CD4-positive, alpha-beta memory T cell (primary cell): ENCODE measurements at regions not wholly inside any gene's neighbourhood (a gene's known extent, or its start where the extent isn't known, plus 50 kb on each side); places are given as distances from the start of the nearest gene placed in this dataset.

Experiments
- CTCF ChIA-PET: fragments of 350-600 bp; sonication (Branson Sonifier 250); formaldehyde crosslinking; loops from one replicate; lab custom pipeline; 2021; ENCODE audit warnings: inconsistent platforms; ENCODE audit not compliant: partially characterized antibody; lab: Charles Lee
- POLR2A ChIA-PET: fragments of 350-600 bp; sonication (Branson Sonifier 250); formaldehyde crosslinking; loops from one replicate; lab custom pipeline; 2021; ENCODE audit not compliant: partially characterized antibody; lab: Charles Lee
- DNase-seq, 5 donors: peaks; one replicate each; pipeline versions ENCODE4 v3.0.0 to v3.0.0-alpha.2; 2020 to 2022; ENCODE audit warnings: mixed read lengths in 1 of 5
- H3K27ac ChIP-seq: one replicate; pipeline ENCODE4 v1.7.0; 2013; ENCODE audit warnings: low read depth, low read length
- H3K27me3 ChIP-seq: 2 replicates; pipeline ENCODE4 v1.7.0; 2013; ENCODE audit warnings: mild to moderate bottlenecking, low read length, moderate library complexity; ENCODE audit not compliant: insufficient read depth
- H3K36me3 ChIP-seq: 2 replicates; pipeline ENCODE4 v1.7.0; 2013; ENCODE audit warnings: mild to moderate bottlenecking, low read length, moderate library complexity; ENCODE audit not compliant: insufficient read depth
- H3K4me1 ChIP-seq: 2 replicates; pipeline ENCODE4 v1.7.0; 2013; ENCODE audit warnings: mild to moderate bottlenecking, low read length, moderate library complexity; ENCODE audit not compliant: insufficient read depth
- H3K4me3 ChIP-seq, 2 donors: one replicate each; pipeline ENCODE4 v1.7.0; 2013; ENCODE audit warnings: low read length in 2 of 2, mild to moderate bottlenecking in 1 of 2
- H3K9me3 ChIP-seq, 2 donors: one replicate each; pipeline ENCODE4 v1.7.0; 2013; ENCODE audit warnings: low read length in 2 of 2, control low read depth in 1 of 2; ENCODE audit not compliant: control insufficient read depth in 1 of 2
- H3K27ac Mint-ChIP-seq, 7 donors: one replicate each; pipeline ENCODE4 v1.8.0; 2020 to 2021; ENCODE audit warnings: mixed read lengths in 7 of 7, mild to moderate bottlenecking in 6 of 7, inconsistent platforms in 3 of 7, moderate library complexity in 3 of 7
- H3K27me3 Mint-ChIP-seq, 2 donors: one replicate each; pipeline ENCODE4 v1.8.0; 2020 to 2021; ENCODE audit warnings: mixed read lengths in 2 of 2
- H3K36me3 Mint-ChIP-seq, 2 donors: one replicate each; pipeline ENCODE4 v1.8.0; 2020 to 2021; ENCODE audit warnings: mixed read lengths in 2 of 2, inconsistent platforms in 1 of 2, mild to moderate bottlenecking in 1 of 2
- H3K4me1 Mint-ChIP-seq, 4 donors: one replicate each; pipeline ENCODE4 v1.8.0; 2020 to 2021; ENCODE audit warnings: mixed read lengths in 4 of 4, mild to moderate bottlenecking in 1 of 4
- H3K4me3 Mint-ChIP-seq, 8 donors: one replicate each; pipeline ENCODE4 v1.8.0; 2020 to 2021; ENCODE audit warnings: mixed read lengths in 8 of 8, mild to moderate bottlenecking in 7 of 8, moderate library complexity in 6 of 8, inconsistent platforms in 3 of 8
- H3K9me3 Mint-ChIP-seq, 8 donors: one replicate each; pipeline ENCODE4 v1.8.0; 2020 to 2021; ENCODE audit warnings: mixed read lengths in 8 of 8, mild to moderate bottlenecking in 5 of 8, inconsistent platforms in 3 of 8, moderate library complexity in 1 of 8
- intact Hi-C: fragments of 100-400 bp; cut with micrococcal nuclease; formaldehyde crosslinking; loops from one replicate; pipeline ENCODE4 v1.15.1; 2023

GRCh38 chr9:99690573-99690972 lies 131.1 kb upstream of the NR4A3 start:
- peaks cover 6 to 12% of the 10 kb centered on the region in 2 donors for H3K27me3 Mint-ChIP-seq
- H3K4me1 ChIP-seq: no peaks in the 10 kb centered on the region
- ChIA-PET POLR2A (no interaction called here), CTCF (no interaction called here)
- no peaks in the 10 kb centered on the region for H3K9me3 Mint-ChIP-seq
- H3K27ac ChIP-seq: no peak overlapping the region
- no peak overlapping the region for H3K4me3 ChIP-seq
- no peaks in the 10 kb centered on the region for H3K27me3 ChIP-seq
- H3K4me1 Mint-ChIP-seq: no peaks in the 10 kb centered on the region
- no peak overlapping the region for H3K4me3 Mint-ChIP-seq
- H3K27ac Mint-ChIP-seq: no peak overlapping the region
- intact Hi-C loops: no loop called here
- no peaks in the 10 kb centered on the region for H3K36me3 Mint-ChIP-seq
- H3K36me3 ChIP-seq: no peaks in the 10 kb centered on the region
- DNase-seq: no peak
- no peaks in the 10 kb centered on the region for H3K9me3 ChIP-seq

- no peak overlapping the region for H3K4me3 ChIP-seq
- H3K27me3 ChIP-seq: no peaks in the 10 kb centered on the region
- H3K4me3 Mint-ChIP-seq: no peak overlapping the region
- intact Hi-C loops: no loop called here
- ChIA-PET CTCF (no interaction called here), POLR2A (no interaction called here)
- H3K27ac ChIP-seq: no peak overlapping the region
- no peaks in the 10 kb centered on the region for H3K36me3 ChIP-seq
- no peaks in the 10 kb centered on the region for H3K4me1 ChIP-seq
- H3K27me3 Mint-ChIP-seq: peaks cover 4 to 6% of the 10 kb centered on the region in 2 donors
- no peak for DNase-seq
- H3K9me3 ChIP-seq: no peaks in the 10 kb centered on the region
- no peaks in the 10 kb centered on the region for H3K36me3 Mint-ChIP-seq
- H3K27ac Mint-ChIP-seq: no peak overlapping the region
- no peaks in the 10 kb centered on the region for H3K4me1 Mint-ChIP-seq
- H3K9me3 Mint-ChIP-seq: peaks cover 0 to 3% (median 0%) of the 10 kb centered on the region in 8 donors
Observed at GRCh38 chr9:99693888-99694287, 127.8 kb upstream of the NR4A3 start.

- intact Hi-C loops: no loop called here
- Histone ChIP-seq H3K4me1 (no peaks in the 10 kb centered on the region), H3K27me3 (no peaks in the 10 kb centered on the region), H3K36me3 (no peaks in the 10 kb centered on the region), H3K27ac (no peak overlapping the region), H3K9me3 (no peaks in the 10 kb centered on the region), H3K4me3 (no peak overlapping the region)
- Mint-ChIP-seq H3K27ac (no peak overlapping the region), H3K27me3 (peaks cover 4 to 6% of the 10 kb centered on the region in 2 donors), H3K4me3 (no peak overlapping the region), H3K9me3 (peaks cover 0 to 3% (median 0%) of the 10 kb centered on the region in 8 donors), H3K4me1 (no peaks in the 10 kb centered on the region), H3K36me3 (no peaks in the 10 kb centered on the region)
- no peak for DNase-seq
- CTCF ChIA-PET: no interaction called here
- POLR2A ChIA-PET: no interaction called here
Observed at GRCh38 chr9:99694393-99694792, 127.3 kb upstream of the NR4A3 start.

GRCh38 chr9:99699396-99699795 lies 122.3 kb upstream of the NR4A3 start:
- Histone ChIP-seq H3K27ac (no peak overlapping the region), H3K9me3 (no peaks in the 10 kb centered on the region), H3K4me3 (no peak overlapping the region), H3K4me1 (no peaks in the 10 kb centered on the region), H3K36me3 (no peaks in the 10 kb centered on the region), H3K27me3 (no peaks in the 10 kb centered on the region)
- Mint-ChIP-seq H3K27ac (no peak overlapping the region), H3K27me3 (peaks cover 0 to 4% of the 10 kb centered on the region in 2 donors), H3K4me1 (no peaks in the 10 kb centered on the region), H3K9me3 (peaks cover 0 to 3% (median 0%) of the 10 kb centered on the region in 8 donors), H3K4me3 (no peak overlapping the region), H3K36me3 (no peaks in the 10 kb centered on the region)
- DNase-seq: no peak
- intact Hi-C loops: no loop called here
- POLR2A ChIA-PET: no interaction called here
- CTCF ChIA-PET: no interaction called here

GRCh38 chr9:99712214-99712613 lies 109.5 kb upstream of the NR4A3 start:
- Mint-ChIP-seq H3K9me3 (no peaks in the 10 kb centered on the region), H3K27ac (no peak overlapping the region), H3K4me3 (no peak overlapping the region), H3K36me3 (peaks cover 0 to 3% of the 10 kb centered on the region in 2 donors), H3K27me3 (peaks cover 2% of the 10 kb centered on the region in 2 donors), H3K4me1 (no peaks in the 10 kb centered on the region)
- no peak for DNase-seq
- no peak overlapping the region for H3K4me3 ChIP-seq
- H3K27me3 ChIP-seq: no peaks in the 10 kb centered on the region
- H3K27ac ChIP-seq: no peak overlapping the region
- no peaks in the 10 kb centered on the region for H3K4me1 ChIP-seq
- POLR2A ChIA-PET: no interaction called here
- intact Hi-C loops: no loop called here
- CTCF ChIA-PET: no interaction called here
- no peaks in the 10 kb centered on the region for H3K9me3 ChIP-seq
- H3K36me3 ChIP-seq: no peaks in the 10 kb centered on the region

GRCh38 chr9:99713838-99714306 lies 107.8 kb upstream of the NR4A3 start:
- no peaks in the 10 kb centered on the region for H3K4me1 Mint-ChIP-seq
- Histone ChIP-seq H3K27ac (no peak overlapping the region), H3K9me3 (no peaks in the 10 kb centered on the region), H3K36me3 (no peaks in the 10 kb centered on the region), H3K4me1 (no peaks in the 10 kb centered on the region), H3K27me3 (no peaks in the 10 kb centered on the region), H3K4me3 (no peak overlapping the region)
- POLR2A ChIA-PET: no interaction called here
- H3K36me3 Mint-ChIP-seq: peaks cover 0 to 3% of the 10 kb centered on the region in 2 donors
- intact Hi-C loops: no loop called here
- no peak overlapping the region for H3K27ac Mint-ChIP-seq
- H3K4me3 Mint-ChIP-seq: no peak overlapping the region
- DNase-seq: no peak
- CTCF ChIA-PET: no interaction called here
- H3K9me3 Mint-ChIP-seq: no peaks in the 10 kb centered on the region
- peaks cover 2% of the 10 kb centered on the region in 2 donors for H3K27me3 Mint-ChIP-seq

- Mint-ChIP-seq H3K9me3 (no peaks in the 10 kb centered on the region), H3K36me3 (peaks cover 0 to 3% of the 10 kb centered on the region in 2 donors), H3K4me3 (no peak overlapping the region), H3K4me1 (peaks cover 25 to 33% (median 27%) of the 10 kb centered on the region in 4 donors), H3K27ac (no peak overlapping the region), H3K27me3 (no peaks in the 10 kb centered on the region)
- Histone ChIP-seq H3K27ac (no peak overlapping the region), H3K36me3 (no peaks in the 10 kb centered on the region), H3K27me3 (no peaks in the 10 kb centered on the region), H3K4me1 (peaks cover 30% of the 10 kb centered on the region), H3K4me3 (no peak overlapping the region), H3K9me3 (no peaks in the 10 kb centered on the region)
- ChIA-PET POLR2A (no interaction called here), CTCF (no interaction called here)
- intact Hi-C loops: no loop called here
- DNase-seq: no peak
Observed at GRCh38 chr9:99718631-99719030, 103.1 kb upstream of the NR4A3 start.
